ENCODE measurements at regions not wholly inside any gene's neighbourhood (a gene's known extent, or its start where the extent isn't known, plus 50 kb on each side); places are given as distances from the start of the nearest gene placed in this dataset.

DNA sequence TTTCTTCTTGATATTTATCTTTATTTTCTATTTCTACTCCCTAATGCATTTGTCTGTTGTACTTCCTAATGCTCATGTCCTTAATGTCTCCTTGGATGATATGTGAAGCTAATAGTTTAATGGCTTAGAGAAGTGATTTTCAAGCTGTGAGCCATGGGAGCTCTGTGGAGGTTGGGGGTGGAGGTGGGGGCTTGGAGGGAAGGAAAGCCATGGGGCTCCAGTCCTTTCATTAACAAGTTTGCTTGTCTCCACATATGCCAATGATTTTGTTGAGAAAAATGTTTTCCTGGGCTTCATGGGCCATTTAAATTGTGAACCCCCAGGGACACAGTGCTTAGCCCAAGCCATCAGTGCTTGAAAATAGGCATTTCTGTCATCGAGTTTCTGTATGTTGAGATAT, 264.1 kb downstream of the SCG2 start:
- Histone ChIP-seq H3K36me3 (no peaks in the 10 kb centered on the region), H3K4me2 (no peak overlapping the region), H4K20me1 (ENCODE audit: low read depth) (no peaks in the 10 kb centered on the region), H3K4me1 (no peaks in the 10 kb centered on the region), H3K27ac (no peak overlapping the region), H3K9ac (no peak overlapping the region), H3K9me3 (ENCODE audit: low read depth) (no peaks in the 10 kb centered on the region), H3K4me3 (no peak overlapping the region), H3F3A (ENCODE audit: low read depth) (no peaks in the 10 kb centered on the region), H3K27me3 (no peaks in the 10 kb centered on the region), H2AFZ (replicated peaks) (no peak overlapping the region), H3K79me2 (ENCODE audit: low read depth) (no peaks in the 10 kb centered on the region)
- TF ChIP-seq EZH2phosphoT487 (IDR thresholded peaks at IDR 0.05) (no peak), EZH2 (IDR thresholded peaks at IDR 0.05) (no peak), CTCF (IDR thresholded peaks at IDR 0.05) (no peak)
- Mint-ChIP-seq H3K36me3 (no peaks in the 10 kb centered on the region), H3K4me1 (peaks cover 3% of the 10 kb centered on the region), H3K27me3 (ENCODE audit: insufficient read depth, low read depth) (no peaks in the 10 kb centered on the region), H3K9me3 (peaks cover 4% of the 10 kb centered on the region), H3K4me3 (no peak overlapping the region), H3K27ac (no peak overlapping the region)
- no peak for DNase-seq (ENCODE audit: low spot score)

GRCh38 chr2:223357076-223357475, 245.1 kb downstream of the SCG2 start:
- no peaks in the 10 kb centered on the region for H3K36me3 Mint-ChIP-seq
- Histone ChIP-seq H4K20me1 (ENCODE audit: low read depth) (no peaks in the 10 kb centered on the region), H2AFZ (replicated peaks) (no peak overlapping the region), H3K4me2 (no peak overlapping the region), H3F3A (ENCODE audit: low read depth) (no peaks in the 10 kb centered on the region), H3K9ac (no peak overlapping the region), H3K36me3 (no peaks in the 10 kb centered on the region), H3K4me1 (no peaks in the 10 kb centered on the region), H3K27ac (no peak overlapping the region), H3K4me3 (no peak overlapping the region), H3K27me3 (no peaks in the 10 kb centered on the region), H3K9me3 (ENCODE audit: low read depth) (no peaks in the 10 kb centered on the region), H3K79me2 (ENCODE audit: low read depth) (no peaks in the 10 kb centered on the region)
- H3K27ac Mint-ChIP-seq = no peak overlapping the region
- no peaks in the 10 kb centered on the region for H3K27me3 Mint-ChIP-seq (ENCODE audit: insufficient read depth, low read depth)
- no peak overlapping the region for H3K4me3 Mint-ChIP-seq
- H3K4me1 Mint-ChIP-seq = no peaks in the 10 kb centered on the region
- H3K9me3 Mint-ChIP-seq = no peaks in the 10 kb centered on the region
- TF ChIP-seq EZH2 (IDR thresholded peaks at IDR 0.05) = no peak
- TF ChIP-seq CTCF (IDR thresholded peaks at IDR 0.05) = no peak
- no peak for TF ChIP-seq EZH2phosphoT487 (IDR thresholded peaks at IDR 0.05)
- no peak for DNase-seq (ENCODE audit: low spot score)

- no peak overlapping the region for H3K27ac Mint-ChIP-seq
- Histone ChIP-seq H2AFZ (replicated peaks) (no peak overlapping the region), H4K20me1 (ENCODE audit: low read depth) (no peaks in the 10 kb centered on the region), H3K9ac (no peak overlapping the region), H3K4me2 (no peak overlapping the region), H3K27ac (no peak overlapping the region), H3K36me3 (no peaks in the 10 kb centered on the region), H3K79me2 (ENCODE audit: low read depth) (no peaks in the 10 kb centered on the region), H3K27me3 (peaks cover 8% of the 10 kb centered on the region), H3F3A (ENCODE audit: low read depth) (no peaks in the 10 kb centered on the region), H3K9me3 (ENCODE audit: low read depth) (no peaks in the 10 kb centered on the region), H3K4me1 (no peaks in the 10 kb centered on the region), H3K4me3 (no peak overlapping the region)
- no peaks in the 10 kb centered on the region for H3K9me3 Mint-ChIP-seq
- no peak for DNase-seq (ENCODE audit: low spot score)
- peaks cover 5% of the 10 kb centered on the region for H3K4me1 Mint-ChIP-seq
- H3K36me3 Mint-ChIP-seq = no peaks in the 10 kb centered on the region
- peaks cover 3% of the 10 kb centered on the region for H3K27me3 Mint-ChIP-seq (ENCODE audit: insufficient read depth, low read depth)
- TF ChIP-seq CTCF (IDR thresholded peaks at IDR 0.05) (no peak), EZH2 (IDR thresholded peaks at IDR 0.05) (no peak), EZH2phosphoT487 (IDR thresholded peaks at IDR 0.05) (no peak)
- H3K4me3 Mint-ChIP-seq = no peak overlapping the region
These were observed 239.1 kb downstream of the SCG2 start for GRCh38 chr2:223363085-223363484.

Data from neural progenitor cell (in vitro differentiated cells).